ENCODE measurements at regions not wholly inside any gene's neighbourhood (a gene's known extent, or its start where the extent isn't known, plus 50 kb on each side); places are given as distances from the start of the nearest gene placed in this dataset.
"Not testable (repeated sequence)": the region's sequence is repeated elsewhere in the genome, so short reads cannot be mapped to it uniquely, and the experiment has no call there.

DNA sequence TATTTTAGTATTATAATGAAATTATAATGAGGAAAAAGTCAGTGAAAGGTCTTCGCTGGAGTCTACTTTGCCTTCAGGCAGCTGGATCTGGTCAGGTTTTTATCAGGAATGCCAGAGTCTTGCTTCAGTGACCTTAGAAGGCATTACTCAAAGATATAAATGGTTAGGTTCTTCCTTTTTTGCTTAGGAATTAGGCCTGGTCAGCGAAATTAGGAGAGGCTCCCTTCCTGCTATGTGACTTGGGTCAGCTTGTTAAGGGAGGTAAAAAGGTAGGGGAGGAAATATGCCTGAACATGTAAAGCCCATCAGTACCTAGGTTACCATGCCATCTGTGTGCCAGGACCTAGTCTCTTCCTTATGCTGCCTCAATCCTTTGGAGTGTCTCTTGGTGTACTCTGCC lies 115.1 kb downstream of the OTOR start:
- TF ChIP-seq, protein P1, sequence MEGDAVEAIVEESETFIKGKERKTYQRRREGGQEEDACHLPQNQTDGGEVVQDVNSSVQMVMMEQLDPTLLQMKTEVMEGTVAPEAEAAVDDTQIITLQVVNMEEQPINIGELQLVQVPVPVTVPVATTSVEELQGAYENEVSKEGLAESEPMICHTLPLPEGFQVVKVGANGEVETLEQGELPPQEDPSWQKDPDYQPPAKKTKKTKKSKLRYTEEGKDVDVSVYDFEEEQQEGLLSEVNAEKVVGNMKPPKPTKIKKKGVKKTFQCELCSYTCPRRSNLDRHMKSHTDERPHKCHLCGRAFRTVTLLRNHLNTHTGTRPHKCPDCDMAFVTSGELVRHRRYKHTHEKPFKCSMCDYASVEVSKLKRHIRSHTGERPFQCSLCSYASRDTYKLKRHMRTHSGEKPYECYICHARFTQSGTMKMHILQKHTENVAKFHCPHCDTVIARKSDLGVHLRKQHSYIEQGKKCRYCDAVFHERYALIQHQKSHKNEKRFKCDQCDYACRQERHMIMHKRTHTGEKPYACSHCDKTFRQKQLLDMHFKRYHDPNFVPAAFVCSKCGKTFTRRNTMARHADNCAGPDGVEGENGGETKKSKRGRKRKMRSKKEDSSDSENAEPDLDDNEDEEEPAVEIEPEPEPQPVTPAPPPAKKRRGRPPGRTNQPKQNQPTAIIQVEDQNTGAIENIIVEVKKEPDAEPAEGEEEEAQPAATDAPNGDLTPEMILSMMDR (IDR thresholded peaks at IDR 0.05; ENCODE audit: insufficient read depth, missing control alignments) = no peak
- DNase-seq (ENCODE audit: insufficient read length, low spot score) (no peak), FAIRE-seq (no peak)

DNA sequence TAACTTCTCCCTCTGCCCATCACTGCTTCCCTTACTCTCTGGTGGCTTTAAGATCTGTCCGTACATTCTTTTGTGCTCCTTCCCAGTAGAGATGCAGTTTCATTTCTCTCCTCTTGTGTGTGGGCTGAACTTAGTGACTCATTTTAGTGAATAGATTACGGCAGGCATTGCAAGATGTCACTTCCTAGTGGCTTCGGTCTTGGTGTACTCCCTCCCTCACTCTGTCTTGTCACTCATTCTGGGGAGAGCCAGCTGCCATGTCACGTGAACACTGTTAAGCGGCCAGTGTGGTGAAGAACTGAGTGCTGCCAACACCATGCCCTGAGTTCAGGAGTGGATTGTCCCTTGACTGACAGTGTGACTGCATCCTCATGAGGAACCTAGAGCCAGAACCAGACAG lies 115.9 kb downstream of the OTOR start:
- FAIRE-seq = no peak
- TF ChIP-seq, protein P1 (IDR thresholded peaks at IDR 0.05; ENCODE audit: insufficient read depth, missing control alignments) = no peak
- no peak for DNase-seq (ENCODE audit: insufficient read length, low spot score)

DNA sequence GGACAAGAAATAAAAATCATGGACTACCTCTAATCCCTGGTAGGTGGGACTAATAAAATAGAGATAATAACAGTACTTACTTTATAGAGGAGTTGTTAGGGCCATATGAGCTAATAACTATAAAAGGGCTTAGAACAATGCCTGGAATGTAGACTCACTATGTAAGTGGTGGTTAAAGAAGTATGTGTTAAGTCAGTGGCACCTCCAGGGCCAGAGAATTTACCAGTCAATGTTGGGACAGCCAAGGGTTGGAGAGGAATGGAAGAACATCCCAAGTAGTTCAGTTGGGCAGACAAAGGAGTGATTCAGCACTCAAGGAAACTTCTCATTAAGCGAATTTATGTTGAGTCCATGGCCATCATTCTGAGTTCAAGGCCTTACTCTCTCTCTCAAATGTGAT lies 116.8 kb downstream of the OTOR start:
- DNase-seq (ENCODE audit: insufficient read length, low spot score) = no peak
- TF ChIP-seq, protein P1 (IDR thresholded peaks at IDR 0.05; ENCODE audit: insufficient read depth, missing control alignments) = no peak
- FAIRE-seq = no peak

GRCh38 chr20:16865406-16865805 lies 117.2 kb downstream of the OTOR start:
- FAIRE-seq (no peak), DNase-seq (ENCODE audit: insufficient read length, low spot score) (no peak)
- TF ChIP-seq, protein P1 (IDR thresholded peaks at IDR 0.05; ENCODE audit: insufficient read depth, missing control alignments) = no peak

GRCh38 chr20:16873124-16873523 lies 125.0 kb downstream of the OTOR start:
- FAIRE-seq; DNase-seq (ENCODE audit: insufficient read length, low spot score): not testable (repeated sequence)

DNA sequence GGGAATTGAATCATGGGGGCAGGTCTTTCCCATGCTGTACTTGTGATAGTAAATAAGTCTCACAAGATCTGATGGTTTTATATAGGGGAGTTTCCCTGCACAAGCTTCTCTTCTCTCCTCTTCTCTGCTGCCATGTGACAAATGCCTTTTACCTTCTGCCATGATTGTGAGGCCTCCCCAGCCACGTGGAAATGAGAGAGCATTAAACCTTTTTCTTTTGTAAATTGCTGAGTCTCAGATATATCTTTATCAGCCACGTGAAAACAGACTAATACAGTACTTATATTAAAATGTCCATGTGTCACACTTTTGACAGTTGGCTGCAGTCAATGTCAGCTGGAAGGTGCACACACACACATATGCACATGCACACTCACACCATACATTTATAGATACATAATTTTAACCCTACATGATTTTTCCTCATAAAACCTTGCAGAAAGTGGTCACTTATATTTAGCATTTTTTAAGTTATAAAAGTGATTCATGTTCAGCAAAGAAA lies 128.9 kb downstream of the OTOR start:
- FAIRE-seq (no peak), DNase-seq (ENCODE audit: insufficient read length, low spot score) (no peak)
- TF ChIP-seq, protein P1 (IDR thresholded peaks at IDR 0.05; ENCODE audit: insufficient read depth, missing control alignments) = no peak

DNA sequence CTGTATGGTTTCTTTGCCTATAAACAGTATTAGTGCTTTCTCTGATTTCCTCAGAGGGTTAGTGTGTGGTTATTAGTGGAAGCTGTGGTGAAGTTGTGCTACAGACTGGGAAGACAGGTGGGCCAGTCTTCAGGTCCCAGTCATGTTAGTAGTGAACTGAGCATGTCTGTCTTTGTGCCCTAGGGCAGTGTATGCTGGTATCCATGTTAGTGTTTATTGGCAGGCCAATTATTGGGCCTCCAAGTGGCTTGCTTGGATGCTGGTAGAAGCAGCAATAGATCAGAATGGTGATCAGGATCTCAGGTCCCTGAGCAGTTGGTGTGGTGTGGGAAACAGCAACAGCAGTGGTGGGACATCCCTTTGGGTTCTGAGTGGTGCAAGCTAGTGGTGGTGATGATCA lies 137.6 kb downstream of the OTOR start:
- no peak for FAIRE-seq
- no peak for DNase-seq (ENCODE audit: insufficient read length, low spot score)
- TF ChIP-seq, protein P1 (IDR thresholded peaks at IDR 0.05; ENCODE audit: insufficient read depth, missing control alignments) = no peak

GRCh38 chr20:16898433-16898832 lies 150.3 kb downstream of the OTOR start:
- DNase-seq (ENCODE audit: insufficient read length, low spot score) (no peak), FAIRE-seq (no peak)
- TF ChIP-seq, protein P1 (IDR thresholded peaks at IDR 0.05; ENCODE audit: insufficient read depth, missing control alignments) = no peak
